Ishikawa (cell line): ENCODE measurements at regions not wholly inside any gene's neighbourhood (a gene's known extent, or its start where the extent isn't known, plus 50 kb on each side); places are given as distances from the start of the nearest gene placed in this dataset.

Experiments
- CEBPB ChIP-seq: IDR thresholded peaks from 2 replicates; pipeline ENCODE4 v1.6.1; 2012
- CREB1 ChIP-seq: IDR thresholded peaks from 2 replicates; pipeline ENCODE4 v1.6.1; 2012; ENCODE audit warnings: low read depth
- EGR1 ChIP-seq: IDR thresholded peaks from 2 replicates; pipeline ENCODE4 v1.6.1; 2012
- EP300 ChIP-seq: IDR thresholded peaks from 2 replicates; pipeline ENCODE4 v1.6.1; 2012; ENCODE audit warnings: borderline replicate concordance
- FOXM1 ChIP-seq: IDR thresholded peaks from 2 replicates; pipeline ENCODE4 v1.6.1; 2012; ENCODE audit warnings: low read depth, borderline replicate concordance
- MAX ChIP-seq: IDR thresholded peaks from 2 replicates; pipeline ENCODE4 v1.6.1; 2012
- NFIC ChIP-seq: IDR thresholded peaks from 2 replicates; pipeline ENCODE4 v1.6.1; 2012
- RAD21 ChIP-seq: IDR thresholded peaks from 2 replicates; pipeline ENCODE4 v1.6.1; 2012; ENCODE audit warnings: low read depth
- REST ChIP-seq: IDR thresholded peaks from 2 replicates; pipeline ENCODE4 v1.6.1; 2012; ENCODE audit warnings: low read depth, mild to moderate bottlenecking
- TAF1 ChIP-seq: IDR thresholded peaks from 2 replicates; pipeline ENCODE4 v1.6.1; 2012; ENCODE audit warnings: low read depth, mild to moderate bottlenecking
- TCF12 ChIP-seq: IDR thresholded peaks from 2 replicates; pipeline ENCODE4 v1.6.1; 2012; ENCODE audit warnings: low read depth
- TEAD4 ChIP-seq: IDR thresholded peaks from 2 replicates; pipeline ENCODE4 v1.6.1; 2012
- USF1 ChIP-seq: IDR thresholded peaks from 2 replicates; pipeline ENCODE4 v1.6.1; 2012
- YY1 ChIP-seq: IDR thresholded peaks from 2 replicates; pipeline ENCODE4 v1.6.1; 2012; ENCODE audit warnings: low read depth
- ZBTB7A ChIP-seq: IDR thresholded peaks from 2 replicates; pipeline ENCODE4 v1.6.1; 2012; ENCODE audit warnings: low read depth

GRCh38 chr3:103906808-103907207 lies 1459.9 kb upstream of the ALCAM start:
- no peak for TF ChIP-seq TAF1
- no peak for TF ChIP-seq EGR1
- TF ChIP-seq FOXM1: no peak
- TF ChIP-seq YY1: no peak
- TF ChIP-seq ZBTB7A: no peak
- TF ChIP-seq REST: no peak
- TF ChIP-seq TEAD4: no peak
- TF ChIP-seq NFIC: no peak
- no peak for TF ChIP-seq RAD21
- no peak for TF ChIP-seq MAX
- no peak for TF ChIP-seq CREB1
- TF ChIP-seq USF1: no peak
- no peak for TF ChIP-seq CEBPB
- no peak for TF ChIP-seq TCF12
- no peak for TF ChIP-seq EP300

GRCh38 chr3:103907567-103907966 lies 1459.1 kb upstream of the ALCAM start:
- TF ChIP-seq MAX (no peak), EGR1 (no peak)

- TF ChIP-seq REST (no peak), NFIC (no peak), MAX (no peak), ZBTB7A (no peak), USF1 (no peak), FOXM1 (no peak)
Observed at GRCh38 chr3:103909395-103909794, 1457.3 kb upstream of the ALCAM start.

GRCh38 chr3:103918336-103918735 lies 1448.4 kb upstream of the ALCAM start:
- TF ChIP-seq NFIC: no peak
- TF ChIP-seq FOXM1: no peak
- no peak for TF ChIP-seq USF1
- no peak for TF ChIP-seq EP300
- TF ChIP-seq RAD21: no peak
- no peak for TF ChIP-seq TAF1
- no peak for TF ChIP-seq MAX
- TF ChIP-seq TEAD4: no peak
- no peak for TF ChIP-seq REST
- no peak for TF ChIP-seq YY1
- TF ChIP-seq CEBPB: no peak

GRCh38 chr3:103919327-103919726 lies 1447.4 kb upstream of the ALCAM start:
- no peak for TF ChIP-seq CREB1
- no peak for TF ChIP-seq EP300
- TF ChIP-seq FOXM1: no peak
- no peak for TF ChIP-seq REST
- TF ChIP-seq TEAD4: no peak
- no peak for TF ChIP-seq TCF12
- TF ChIP-seq ZBTB7A: no peak
